ENCODE measurements at regions not wholly inside any gene's neighbourhood (a gene's known extent, or its start where the extent isn't known, plus 50 kb on each side); places are given as distances from the start of the nearest gene placed in this dataset.

DNA sequence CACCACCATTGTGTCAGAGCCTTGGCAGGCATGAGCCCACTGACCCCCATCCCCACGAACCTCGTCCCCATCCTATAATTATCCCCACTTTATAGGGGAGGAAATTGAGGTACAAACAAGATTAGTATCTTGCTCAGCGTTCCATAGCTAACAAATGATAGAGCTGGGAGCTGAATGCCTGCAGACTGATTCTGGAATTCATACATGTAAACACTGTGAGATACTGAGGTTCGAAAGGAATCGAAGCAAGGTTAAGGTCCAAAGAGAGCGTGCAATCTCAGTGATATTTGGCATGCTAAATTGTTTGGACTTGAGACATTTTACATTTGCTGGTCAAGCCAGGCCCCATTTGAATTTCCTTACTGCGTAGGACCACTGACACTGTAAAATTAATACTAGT is 746.6 kb downstream of the COL12A1 start:
- Histone ChIP-seq H3K27ac (ENCODE audit: low read depth, low read length) (no peak overlapping the region), H3K9me3 (ENCODE audit: control insufficient read depth, insufficient read depth, low read length) (no peaks in the 10 kb centered on the region), H3K27me3 (ENCODE audit: control insufficient read depth, insufficient read depth, low read length) (no peaks in the 10 kb centered on the region), H3K4me3 (ENCODE audit: low read depth, low read length) (no peak overlapping the region)
- ChIA-PET POLR2A (no interaction called here), CTCF (no interaction called here)
- no peak for DNase-seq (ENCODE audit: low read depth, low spot score)
- TF ChIP-seq, protein P1, sequence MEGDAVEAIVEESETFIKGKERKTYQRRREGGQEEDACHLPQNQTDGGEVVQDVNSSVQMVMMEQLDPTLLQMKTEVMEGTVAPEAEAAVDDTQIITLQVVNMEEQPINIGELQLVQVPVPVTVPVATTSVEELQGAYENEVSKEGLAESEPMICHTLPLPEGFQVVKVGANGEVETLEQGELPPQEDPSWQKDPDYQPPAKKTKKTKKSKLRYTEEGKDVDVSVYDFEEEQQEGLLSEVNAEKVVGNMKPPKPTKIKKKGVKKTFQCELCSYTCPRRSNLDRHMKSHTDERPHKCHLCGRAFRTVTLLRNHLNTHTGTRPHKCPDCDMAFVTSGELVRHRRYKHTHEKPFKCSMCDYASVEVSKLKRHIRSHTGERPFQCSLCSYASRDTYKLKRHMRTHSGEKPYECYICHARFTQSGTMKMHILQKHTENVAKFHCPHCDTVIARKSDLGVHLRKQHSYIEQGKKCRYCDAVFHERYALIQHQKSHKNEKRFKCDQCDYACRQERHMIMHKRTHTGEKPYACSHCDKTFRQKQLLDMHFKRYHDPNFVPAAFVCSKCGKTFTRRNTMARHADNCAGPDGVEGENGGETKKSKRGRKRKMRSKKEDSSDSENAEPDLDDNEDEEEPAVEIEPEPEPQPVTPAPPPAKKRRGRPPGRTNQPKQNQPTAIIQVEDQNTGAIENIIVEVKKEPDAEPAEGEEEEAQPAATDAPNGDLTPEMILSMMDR (IDR thresholded peaks at IDR 0.05; ENCODE audit: low read depth, low read length): no peak

DNA sequence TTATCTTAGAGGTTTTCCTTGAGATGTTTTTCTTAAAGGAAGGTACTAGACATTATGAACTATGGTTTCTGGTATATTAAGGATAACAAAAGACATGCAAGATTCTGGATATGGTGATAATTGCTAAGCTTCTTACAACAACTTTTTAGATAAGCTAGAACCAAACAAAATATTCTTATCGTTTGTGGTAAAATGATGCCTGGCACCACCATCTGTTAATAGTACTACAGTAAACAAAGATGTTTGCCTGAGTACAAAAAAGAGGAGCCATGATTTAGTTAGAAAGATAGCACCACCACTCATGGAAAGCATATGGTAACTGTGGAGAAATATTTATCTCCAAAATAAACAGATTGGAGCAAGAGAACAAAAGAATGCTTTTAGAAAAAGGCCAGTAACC is 747.3 kb downstream of the COL12A1 start:
- ChIA-PET CTCF (interaction anchor here (0.6 kb wide), 1 partner anchor 598 kb away, joined by 4 read pairs; no protein-coding TSS in a partner anchor), POLR2A (no interaction called here)
- Histone ChIP-seq H3K27me3 (ENCODE audit: control insufficient read depth, insufficient read depth, low read length) (no peaks in the 10 kb centered on the region), H3K9me3 (ENCODE audit: control insufficient read depth, insufficient read depth, low read length) (no peaks in the 10 kb centered on the region), H3K27ac (ENCODE audit: low read depth, low read length) (no peak overlapping the region), H3K4me3 (ENCODE audit: low read depth, low read length) (no peak overlapping the region)
- DNase-seq (ENCODE audit: low read depth, low spot score): no peak
- TF ChIP-seq, protein P1 (IDR thresholded peaks at IDR 0.05; ENCODE audit: low read depth, low read length): no peak

DNA sequence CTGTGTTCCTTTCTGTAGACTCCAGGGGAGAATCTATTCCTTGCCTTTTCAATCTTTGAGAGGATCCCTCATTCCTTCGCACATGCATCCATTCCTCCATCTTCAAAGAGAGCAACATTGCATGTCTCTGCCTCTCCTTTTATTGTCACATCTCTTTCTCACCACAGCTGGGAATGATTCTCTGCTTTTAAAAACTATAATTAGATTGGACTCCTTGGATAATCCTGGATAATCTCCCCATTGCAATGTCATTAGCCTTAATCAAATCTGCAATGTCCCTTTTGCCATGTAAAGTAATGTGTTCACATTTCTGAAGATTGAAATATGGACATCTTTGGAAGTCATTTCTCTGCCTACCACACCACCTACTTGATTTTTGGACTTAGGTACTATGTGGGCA is 750.1 kb downstream of the COL12A1 start:
- POLR2A ChIA-PET: no interaction called here
- no peak overlapping the region for H3K4me3 ChIP-seq (ENCODE audit: low read depth, low read length)
- CTCF ChIA-PET: no interaction called here

DNA sequence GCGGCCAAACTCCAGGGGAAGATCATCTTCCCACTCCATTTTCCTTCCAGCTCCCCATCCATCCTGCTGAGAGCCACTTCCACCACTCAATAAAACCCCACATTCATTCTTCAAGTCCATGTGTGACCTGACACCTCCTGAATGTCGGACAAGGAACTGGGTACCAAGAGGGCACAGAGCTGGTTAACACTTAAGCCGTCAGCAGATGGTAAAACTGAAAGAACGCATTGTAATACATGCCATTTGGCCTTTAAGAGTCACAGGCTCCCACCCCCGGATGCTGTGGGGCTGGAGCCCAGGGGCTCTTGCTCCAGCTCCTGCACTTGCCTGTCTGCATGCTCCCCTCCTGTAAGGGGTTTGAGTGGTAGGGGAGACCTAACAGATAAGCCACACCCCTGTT is 753.9 kb downstream of the COL12A1 start:
- ChIA-PET POLR2A (no interaction called here), CTCF (no interaction called here)
- no peak for DNase-seq (ENCODE audit: low read depth, low spot score)
- TF ChIP-seq, protein P1 (IDR thresholded peaks at IDR 0.05; ENCODE audit: low read depth, low read length): no peak
- H3K27me3 ChIP-seq (ENCODE audit: control insufficient read depth, insufficient read depth, low read length): no peaks in the 10 kb centered on the region
- no peak overlapping the region for H3K4me3 ChIP-seq (ENCODE audit: low read depth, low read length)
- H3K9me3 ChIP-seq (ENCODE audit: control insufficient read depth, insufficient read depth, low read length): no peaks in the 10 kb centered on the region
- H3K27ac ChIP-seq (ENCODE audit: low read depth, low read length): no peak overlapping the region

More for the DNA sequence above, 750.1 kb downstream of the COL12A1 start:
- TF ChIP-seq, protein P1 (IDR thresholded peaks at IDR 0.05; ENCODE audit: low read depth, low read length): no peak
- H3K9me3 ChIP-seq (ENCODE audit: control insufficient read depth, insufficient read depth, low read length): no peaks in the 10 kb centered on the region
- no peak for DNase-seq (ENCODE audit: low read depth, low spot score)
- H3K27ac ChIP-seq (ENCODE audit: low read depth, low read length): no peak overlapping the region
- H3K27me3 ChIP-seq (ENCODE audit: control insufficient read depth, insufficient read depth, low read length): no peaks in the 10 kb centered on the region

DNA sequence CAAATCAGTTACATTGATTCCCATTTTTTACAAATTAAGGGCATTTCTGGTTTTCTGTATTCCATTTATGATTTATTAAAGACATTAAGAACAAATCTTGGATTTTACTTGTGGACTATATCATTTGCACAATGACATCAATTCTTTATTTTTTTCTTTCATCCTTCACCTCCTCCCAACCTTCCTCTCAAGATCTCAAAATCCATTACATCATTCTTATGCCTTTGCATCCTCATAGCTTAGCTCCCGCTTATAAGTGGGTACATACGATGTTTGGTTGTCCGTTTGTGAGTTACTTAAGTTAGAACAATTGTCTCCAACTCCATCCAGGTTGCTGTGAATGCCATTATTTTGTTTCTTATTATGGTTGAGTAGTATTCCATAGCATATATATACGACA is 752.8 kb downstream of the CD109 start:
- H3K9me3 ChIP-seq (ENCODE audit: control insufficient read depth, insufficient read depth, low read length): no peaks in the 10 kb centered on the region
- CTCF ChIA-PET: no interaction called here
- POLR2A ChIA-PET: no interaction called here
- no peak for DNase-seq (ENCODE audit: low read depth, low spot score)
- H3K27me3 ChIP-seq (ENCODE audit: control insufficient read depth, insufficient read depth, low read length): no peaks in the 10 kb centered on the region
- no peak overlapping the region for H3K27ac ChIP-seq (ENCODE audit: low read depth, low read length)
- no peak overlapping the region for H3K4me3 ChIP-seq (ENCODE audit: low read depth, low read length)
- TF ChIP-seq, protein P1 (IDR thresholded peaks at IDR 0.05; ENCODE audit: low read depth, low read length): no peak

All from AG04450 (cell line).